ENCODE measurements at regions not wholly inside any gene's neighbourhood (a gene's known extent, or its start where the extent isn't known, plus 50 kb on each side); places are given as distances from the start of the nearest gene placed in this dataset.

DNA sequence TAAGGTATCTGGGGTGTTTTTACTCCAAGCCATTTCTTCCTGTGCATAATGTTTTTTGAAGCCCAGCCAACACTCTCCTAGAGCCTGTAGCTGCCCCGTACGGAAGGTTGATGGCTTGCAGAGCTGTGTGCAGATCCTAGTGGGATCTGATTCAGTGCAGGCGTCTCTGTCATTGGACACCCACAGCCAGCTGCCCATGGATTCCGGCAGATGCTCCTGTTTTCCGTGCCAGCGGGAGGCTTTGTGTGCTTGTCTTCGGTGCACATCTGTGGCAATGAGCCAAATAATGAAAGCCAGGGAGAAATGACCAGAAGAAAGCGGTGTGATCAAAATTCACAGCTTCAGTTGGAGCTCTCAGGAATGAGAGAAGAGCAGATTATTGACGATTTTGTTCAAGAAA, 426.4 kb downstream of the TYW1 start:
- no peaks in the 10 kb centered on the region for H3K36me3 Mint-ChIP-seq (ENCODE audit: low read depth, unreplicated experiment)
- peaks cover 29% of the 10 kb centered on the region for H3K9me3 Mint-ChIP-seq (ENCODE audit: unreplicated experiment)
- DNase-seq (ENCODE audit: low spot score): no peak
- TF ChIP-seq, protein P1, sequence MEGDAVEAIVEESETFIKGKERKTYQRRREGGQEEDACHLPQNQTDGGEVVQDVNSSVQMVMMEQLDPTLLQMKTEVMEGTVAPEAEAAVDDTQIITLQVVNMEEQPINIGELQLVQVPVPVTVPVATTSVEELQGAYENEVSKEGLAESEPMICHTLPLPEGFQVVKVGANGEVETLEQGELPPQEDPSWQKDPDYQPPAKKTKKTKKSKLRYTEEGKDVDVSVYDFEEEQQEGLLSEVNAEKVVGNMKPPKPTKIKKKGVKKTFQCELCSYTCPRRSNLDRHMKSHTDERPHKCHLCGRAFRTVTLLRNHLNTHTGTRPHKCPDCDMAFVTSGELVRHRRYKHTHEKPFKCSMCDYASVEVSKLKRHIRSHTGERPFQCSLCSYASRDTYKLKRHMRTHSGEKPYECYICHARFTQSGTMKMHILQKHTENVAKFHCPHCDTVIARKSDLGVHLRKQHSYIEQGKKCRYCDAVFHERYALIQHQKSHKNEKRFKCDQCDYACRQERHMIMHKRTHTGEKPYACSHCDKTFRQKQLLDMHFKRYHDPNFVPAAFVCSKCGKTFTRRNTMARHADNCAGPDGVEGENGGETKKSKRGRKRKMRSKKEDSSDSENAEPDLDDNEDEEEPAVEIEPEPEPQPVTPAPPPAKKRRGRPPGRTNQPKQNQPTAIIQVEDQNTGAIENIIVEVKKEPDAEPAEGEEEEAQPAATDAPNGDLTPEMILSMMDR (IDR thresholded peaks at IDR 0.05; ENCODE audit: unreplicated experiment): no peak
- H3K4me3 Mint-ChIP-seq (ENCODE audit: unreplicated experiment): no peak overlapping the region
- no peak overlapping the region for H3K27ac Mint-ChIP-seq (ENCODE audit: unreplicated experiment)
- H3K4me1 Mint-ChIP-seq (ENCODE audit: unreplicated experiment): no peaks in the 10 kb centered on the region
- H3K27me3 Mint-ChIP-seq (ENCODE audit: unreplicated experiment): peaks cover 3% of the 10 kb centered on the region

DNA sequence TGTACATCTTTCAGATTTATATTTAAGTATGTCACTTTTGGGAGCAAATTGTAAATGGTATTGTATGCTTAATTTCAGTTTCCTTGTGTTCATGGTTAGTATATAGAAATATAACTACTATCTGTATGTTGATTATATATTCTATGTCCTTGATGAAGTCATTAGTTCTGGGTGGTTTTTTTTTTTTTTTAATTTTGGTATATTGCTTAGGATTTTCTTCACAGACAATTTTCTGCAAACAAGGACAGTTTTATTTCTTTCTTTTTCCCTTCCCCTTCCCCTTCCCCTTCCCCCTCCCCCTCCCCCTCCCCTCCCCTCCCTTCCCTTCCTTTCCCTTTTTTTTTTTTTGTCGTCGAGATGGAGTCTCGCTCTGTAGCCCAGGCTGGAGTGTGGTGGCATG, 430.0 kb downstream of the TYW1 start:
- Mint-ChIP-seq H3K27ac (ENCODE audit: unreplicated experiment) (no peak overlapping the region), H3K9me3 (ENCODE audit: unreplicated experiment) (peaks cover 32% of the 10 kb centered on the region), H3K4me3 (ENCODE audit: unreplicated experiment) (no peak overlapping the region), H3K36me3 (ENCODE audit: low read depth, unreplicated experiment) (peaks cover 4% of the 10 kb centered on the region), H3K27me3 (ENCODE audit: unreplicated experiment) (peaks cover 6% of the 10 kb centered on the region), H3K4me1 (ENCODE audit: unreplicated experiment) (no peaks in the 10 kb centered on the region)
- DNase-seq (ENCODE audit: low spot score): no peak
- TF ChIP-seq, protein P1 (IDR thresholded peaks at IDR 0.05; ENCODE audit: unreplicated experiment): no peak

DNA sequence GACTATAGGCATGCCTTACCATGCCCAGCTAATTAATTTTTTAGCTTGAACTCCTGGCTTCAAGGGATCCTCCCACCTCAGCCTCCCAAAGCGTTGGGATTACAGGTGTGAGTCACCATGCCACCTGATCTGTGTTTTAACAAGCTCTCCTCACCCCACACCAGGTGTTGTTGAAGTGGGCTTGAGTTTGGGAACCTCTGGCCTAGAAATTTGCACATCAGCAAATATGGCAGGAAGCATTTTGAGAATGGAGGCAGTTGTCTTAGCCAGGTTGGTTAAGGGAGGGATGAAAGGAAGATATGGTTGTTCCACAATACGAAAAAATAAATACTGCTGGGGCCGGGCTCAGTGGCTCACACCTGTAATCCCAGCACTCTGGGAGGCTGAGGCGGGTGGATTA, 433.1 kb downstream of the TYW1 start:
- peaks cover 4% of the 10 kb centered on the region for H3K27me3 Mint-ChIP-seq (ENCODE audit: unreplicated experiment)
- TF ChIP-seq, protein P1 (IDR thresholded peaks at IDR 0.05; ENCODE audit: unreplicated experiment): no peak
- H3K4me1 Mint-ChIP-seq (ENCODE audit: unreplicated experiment): no peaks in the 10 kb centered on the region
- DNase-seq (ENCODE audit: low spot score): no peak
- H3K4me3 Mint-ChIP-seq (ENCODE audit: unreplicated experiment): no peak overlapping the region
- peaks cover 9% of the 10 kb centered on the region for H3K36me3 Mint-ChIP-seq (ENCODE audit: low read depth, unreplicated experiment)
- no peak overlapping the region for H3K27ac Mint-ChIP-seq (ENCODE audit: unreplicated experiment)
- H3K9me3 Mint-ChIP-seq (ENCODE audit: unreplicated experiment): peaks cover 28% of the 10 kb centered on the region

DNA sequence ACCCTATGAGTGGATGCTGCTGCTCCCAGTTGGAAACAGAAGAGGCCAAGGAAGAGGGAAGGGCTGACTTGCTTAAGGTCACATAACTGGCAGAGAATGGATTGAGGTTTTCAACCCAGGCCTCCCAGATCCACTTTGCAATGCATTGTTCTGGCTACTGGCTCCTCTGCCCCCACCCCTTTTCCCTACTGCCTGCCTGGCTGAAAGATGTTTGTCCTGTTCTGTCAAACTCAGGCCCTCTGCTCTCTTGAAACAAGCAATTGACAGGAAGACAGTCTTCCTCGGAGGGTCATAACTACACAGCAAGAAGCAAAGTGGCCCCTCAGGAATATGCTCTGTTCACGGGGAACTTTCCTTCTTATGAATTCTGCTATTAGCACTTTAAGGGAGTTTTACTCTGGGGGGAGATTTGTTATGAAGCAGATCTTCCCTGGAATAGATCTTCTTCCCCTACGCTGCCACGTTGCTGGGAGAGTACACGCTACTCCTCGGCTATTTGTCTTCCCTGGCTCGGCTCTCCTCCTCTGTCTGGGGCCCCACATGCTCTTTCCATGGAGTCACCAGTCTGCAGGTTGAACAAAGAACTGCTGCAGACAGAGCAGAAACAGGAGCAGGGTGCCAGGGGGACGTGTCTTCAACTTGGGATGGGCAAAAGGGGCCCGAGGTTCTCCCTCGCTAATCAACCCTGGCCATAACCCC, 436.1 kb downstream of the TYW1 start:
- Mint-ChIP-seq H3K36me3 (ENCODE audit: low read depth, unreplicated experiment) (peaks cover 13% of the 10 kb centered on the region), H3K4me1 (ENCODE audit: unreplicated experiment) (no peaks in the 10 kb centered on the region), H3K27me3 (ENCODE audit: unreplicated experiment) (peaks cover 11% of the 10 kb centered on the region), H3K27ac (ENCODE audit: unreplicated experiment) (no peak overlapping the region), H3K9me3 (ENCODE audit: unreplicated experiment) (peaks cover 28% of the 10 kb centered on the region), H3K4me3 (ENCODE audit: unreplicated experiment) (no peak overlapping the region)
- TF ChIP-seq, protein P1 (IDR thresholded peaks at IDR 0.05; ENCODE audit: unreplicated experiment): no peak
- no peak for DNase-seq (ENCODE audit: low spot score)

DNA sequence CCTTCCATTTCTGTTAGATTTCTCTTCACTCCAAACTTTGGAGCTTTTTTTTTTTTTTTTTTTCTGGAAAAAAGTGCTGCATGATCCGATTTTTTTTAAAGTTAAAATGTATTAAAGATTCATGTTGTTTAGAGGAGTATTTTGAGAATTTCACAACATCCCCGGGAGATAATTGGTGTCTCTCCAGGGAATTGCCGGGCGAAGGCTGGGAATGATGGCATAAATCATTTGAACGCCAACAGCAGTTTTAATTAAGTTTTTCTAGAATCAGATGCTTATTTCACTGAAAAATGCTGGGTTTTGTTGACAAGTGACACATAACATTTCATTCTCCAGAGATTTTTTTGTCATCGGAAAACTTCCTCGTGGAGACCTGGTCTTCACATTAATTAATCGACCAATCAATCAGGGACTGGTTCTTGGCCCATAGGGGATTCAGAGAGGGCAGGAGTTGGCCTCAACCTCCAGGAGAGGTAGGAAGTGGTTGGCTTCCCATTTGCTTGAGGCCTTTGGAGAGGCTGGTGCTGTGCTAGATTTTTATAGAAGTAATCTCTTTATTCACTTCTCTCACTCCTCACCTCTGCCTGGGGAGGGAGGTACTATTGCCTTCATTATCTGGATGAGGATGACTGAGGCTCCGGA, 439.4 kb downstream of the TYW1 start:
- no peak overlapping the region for H3K27ac Mint-ChIP-seq (ENCODE audit: unreplicated experiment)
- no peak for DNase-seq (ENCODE audit: low spot score)
- H3K4me3 Mint-ChIP-seq (ENCODE audit: unreplicated experiment): no peak overlapping the region
- TF ChIP-seq, protein P1 (IDR thresholded peaks at IDR 0.05; ENCODE audit: unreplicated experiment): no peak
- peaks cover 25% of the 10 kb centered on the region for H3K36me3 Mint-ChIP-seq (ENCODE audit: low read depth, unreplicated experiment)
- H3K27me3 Mint-ChIP-seq (ENCODE audit: unreplicated experiment): peaks cover 11% of the 10 kb centered on the region
- H3K9me3 Mint-ChIP-seq (ENCODE audit: unreplicated experiment): peaks cover 35% of the 10 kb centered on the region
- H3K4me1 Mint-ChIP-seq (ENCODE audit: unreplicated experiment): no peaks in the 10 kb centered on the region
